GM12878 (cell line): ENCODE measurements at regions not wholly inside any gene's neighbourhood (a gene's known extent, or its start where the extent isn't known, plus 50 kb on each side); places are given as distances from the start of the nearest gene placed in this dataset.

Experiments
- ATAC-seq: fragments of 200-7000 bp; cut with Tn5 transposase; 3 replicates; pipeline ENCODE4 v1.9.1; 2020; ENCODE audit warnings: mild to moderate bottlenecking, moderate library complexity
- BruUV-seq: library from RNA; stranded (reverse); fragments of 400-500 nt; replicated peaks from 2 replicates; lab custom pipeline; 2021; lab: Mats Ljungman, UMichigan
- CTCF ChIA-PET: fragments of 300-600 bp; sonication (Branson Sonifier 250); formaldehyde crosslinking; extraction: SDS; loops from one replicate; lab custom pipeline; 2021; ENCODE audit warnings: inconsistent platforms; lab: Yijun Ruan, JAX
- POLR2A ChIA-PET: fragments of 350-600 bp; formaldehyde crosslinking; extraction: SDS; loops from one replicate; lab custom pipeline; 2021; ENCODE audit warnings: inconsistent platforms; lab: Charles Lee
- RAD21 ChIA-PET: fragments of 300-600 bp; sonication (Branson Sonifier 250); formaldehyde crosslinking; loops from one replicate; lab custom pipeline; 2023; ENCODE audit warnings: antibody characterized with exemption; ENCODE audit not compliant: unreplicated experiment; lab: Charles Lee
- SMC1A ChIA-PET: fragments of 300-600 bp; sonication (Branson Sonifier 250); formaldehyde crosslinking; loops from one replicate; lab custom pipeline; 2023; ENCODE audit not compliant: unreplicated experiment, uncharacterized antibody; lab: Charles Lee
- DNase-seq: peaks from one replicate; pipeline ENCODE4 v3.0.0-alpha.2; 2011; ENCODE audit warnings: low read depth, low spot score
- FAIRE-seq: peaks from 3 replicates; lab custom pipeline; 2011; peaks lifted over from hg19 to GRCh38; lab: Jason Lieb, UNC
- H2AFZ ChIP-seq: 2 replicates; pipeline ENCODE4 v1.6.0; 2011; ENCODE audit warnings: low read depth, low read length, control low read depth; ENCODE audit not compliant: control insufficient read depth
- H3K27ac ChIP-seq: 2 replicates; pipeline ENCODE4 v1.5.1; 2011; ENCODE audit warnings: control low read depth; ENCODE audit not compliant: control insufficient read depth, insufficient read depth
- H3K27me3 ChIP-seq, 2 experiments: replicated peaks in 1 of 2; 2 replicates each; pipeline versions ENCODE4 v1.6.0 to v1.6.1; 2011; ENCODE audit warnings: low read length in 1 of 2; ENCODE audit not compliant: control insufficient read depth in 2 of 2, insufficient read depth in 2 of 2
- H3K36me3 ChIP-seq, 2 experiments: 2 replicates each; pipeline ENCODE4 v1.5.1; 2011; ENCODE audit warnings: low read length in 1 of 2; ENCODE audit not compliant: control insufficient read depth in 2 of 2, insufficient read depth in 2 of 2
- H3K4me1 ChIP-seq: 2 replicates; pipeline ENCODE4 v1.6.1; 2011; ENCODE audit warnings: mild to moderate bottlenecking, low read length, moderate library complexity, mixed read lengths; ENCODE audit not compliant: control insufficient read depth, insufficient read depth
- H3K4me2 ChIP-seq: 2 replicates; pipeline ENCODE4 v1.6.0; 2011; ENCODE audit warnings: control low read depth; ENCODE audit not compliant: control insufficient read depth, insufficient read depth
- H3K4me3 ChIP-seq: fragments of 200-600 bp; sonication (generic); 2 replicates; pipeline ENCODE4 v1.5.1; 2016
- H3K79me2 ChIP-seq: 2 replicates; pipeline ENCODE4 v1.6.0; 2011; ENCODE audit warnings: low read length; ENCODE audit not compliant: control insufficient read depth, insufficient read depth
- H3K9ac ChIP-seq: 2 replicates; pipeline ENCODE4 v1.8.0; 2011; ENCODE audit warnings: low read length, control low read depth, mixed read lengths; ENCODE audit not compliant: control insufficient read depth, insufficient read depth
- H3K9me3 ChIP-seq: replicated peaks from 3 replicates; pipeline ENCODE4 v1.5.1; 2011; ENCODE audit warnings: mild to moderate bottlenecking, low read length; ENCODE audit not compliant: control insufficient read depth, insufficient read depth
- H4K20me1 ChIP-seq: 2 replicates; pipeline ENCODE4 v1.6.0; 2011; ENCODE audit not compliant: control insufficient read depth, insufficient read depth
- DPF2 ChIP-seq: fragments of 450-650 bp; IDR thresholded peaks from 2 replicates; pipeline ENCODE4 v1.6.1; 2017; ENCODE audit warnings: mild to moderate bottlenecking
- HDGF ChIP-seq: fragments of 450-650 bp; IDR thresholded peaks from 2 replicates; pipeline ENCODE4 v1.6.1; 2016; ENCODE audit warnings: antibody characterized with exemption
- NR2C2 ChIP-seq: IDR thresholded peaks from 2 replicates; pipeline ENCODE4 v1.6.1; 2011; ENCODE audit warnings: borderline replicate concordance, low read depth; ENCODE audit not compliant: control insufficient read depth, insufficient read length
- ZBTB11 ChIP-seq: fragments of 450-650 bp; formaldehyde crosslinking; IDR thresholded peaks from 2 replicates; pipeline ENCODE4 v1.5.0; 2022; ENCODE audit warnings: mild to moderate bottlenecking, missing genetic modification characterization
- WGBS: methylation state at CpG from one replicate; pipeline ENCODE4 v1.1.6; 2016; ENCODE audit warnings: low lambda C conversion rate; ENCODE audit not compliant: insufficient replicate concordance, insufficient coverage; ENCODE audit errors: missing lambda C conversion rate; 5-methylcytosine and 5-hydroxymethylcytosine counted together
- in situ Hi-C: fragments of 300-500 bp; cut with MboI; formaldehyde crosslinking; loops from 9 replicates; pipeline ENCODE4 v1.14.3; 2018; ENCODE audit warnings: mixed read lengths
- intact Hi-C: fragments of 100-400 bp; cut with micrococcal nuclease; formaldehyde crosslinking; loops from one replicate; pipeline ENCODE4 v1.14.2; 2022; ENCODE audit not compliant: unreplicated experiment

- ChIA-PET POLR2A (interaction anchor here (0.6 kb wide), 1 partner anchor 788 kb away, joined by 3 read pairs; no protein-coding TSS in a partner anchor), CTCF (interaction anchor here (1.2 kb wide), 1 partner anchor 63 kb away, joined by 3 read pairs; no protein-coding TSS in a partner anchor), RAD21 (no interaction called here), SMC1A (interaction anchor here (0.8 to 1.9 kb wide), 4 partner anchors 10 to 271 kb away, joined by 3 to 5 read pairs (median 4); no protein-coding TSS in a partner anchor)
- WGBS = 50% methylated on average over 1 of the region's 1 CpG
- FAIRE-seq = no peak
- Histone ChIP-seq H3K9ac (no peak overlapping the region), H3K79me2 (no peaks in the 10 kb centered on the region), H3K9me3 (no peaks in the 10 kb centered on the region), H3K4me3 (no peak overlapping the region), H3K4me2 (no peak overlapping the region), H3K4me1 (no peaks in the 10 kb centered on the region), H3K27ac (no peak overlapping the region), H3K27me3 (no peaks in the 10 kb centered on the region), H3K36me3 (no peaks in the 10 kb centered on the region), H4K20me1 (no peaks in the 10 kb centered on the region), H2AFZ (no peak overlapping the region)
- DNase-seq = no peak
- in situ Hi-C loops = no loop called here
- TF ChIP-seq NR2C2 = no peak
- no peak for TF ChIP-seq DPF2
- TF ChIP-seq HDGF = no peak
- no peak for TF ChIP-seq ZBTB11 (CRISPR knock-in tag)
- no peak for ATAC-seq
- no TSS peak for BruUV-seq
- intact Hi-C loops = no loop called here
These were observed 341.2 kb upstream of the KITLG start for GRCh38 chr12:88921434-88921833.
